Activated CD4-positive, alpha-beta T cell treated with anti-CD3 and anti-CD28 coated beads, Interleukin-2, amount 10 ng/mL, durations not matched to agents 7 days and 5 days (primary cell): ENCODE measurements at regions not wholly inside any gene's neighbourhood (a gene's known extent, or its start where the extent isn't known, plus 50 kb on each side); places are given as distances from the start of the nearest gene placed in this dataset.
"Not testable (repeated sequence)": the region's sequence is repeated elsewhere in the genome, so short reads cannot be mapped to it uniquely, and the experiment has no call there.

Source experiments
- CTCF ChIA-PET: fragments of 350-600 bp; sonication (Branson Sonifier 250); formaldehyde crosslinking; loops from one replicate; lab custom pipeline; 2021; ENCODE audit warnings: antibody characterized with exemption; lab: Charles Lee
- POLR2A ChIA-PET: fragments of 350-600 bp; sonication (Branson Sonifier 250); formaldehyde crosslinking; loops from one replicate; lab custom pipeline; 2021; ENCODE audit warnings: antibody characterized with exemption; lab: Charles Lee
- DNase-seq: peaks from one replicate; pipeline ENCODE4 v3.0.0-alpha.2; 2020
- H3K27ac Mint-ChIP-seq: one replicate; pipeline ENCODE4 v1.8.0; 2021; ENCODE audit warnings: mild to moderate bottlenecking, moderate library complexity, mixed read lengths
- H3K27me3 Mint-ChIP-seq: one replicate; pipeline ENCODE4 v1.8.0; 2021; ENCODE audit warnings: mixed read lengths
- H3K36me3 Mint-ChIP-seq: one replicate; pipeline ENCODE4 v1.8.0; 2021; ENCODE audit warnings: low read depth, mixed read lengths
- H3K4me1 Mint-ChIP-seq: one replicate; pipeline ENCODE4 v1.8.0; 2021; ENCODE audit warnings: mixed read lengths
- H3K4me3 Mint-ChIP-seq: one replicate; pipeline ENCODE4 v1.8.0; 2021; ENCODE audit warnings: mild to moderate bottlenecking, moderate library complexity, mixed read lengths
- H3K9me3 Mint-ChIP-seq: one replicate; pipeline ENCODE4 v1.8.0; 2021; ENCODE audit warnings: mixed read lengths

GRCh38 chr13:90726375-90726774 lies 621.1 kb upstream of the MIR17HG start:
- Mint-ChIP-seq H3K27ac (no peak overlapping the region), H3K36me3 (no peaks in the 10 kb centered on the region), H3K4me1 (no peaks in the 10 kb centered on the region), H3K27me3 (no peaks in the 10 kb centered on the region), H3K9me3 (peaks cover 2% of the 10 kb centered on the region), H3K4me3 (no peak overlapping the region)
- POLR2A ChIA-PET = no interaction called here
- CTCF ChIA-PET = no interaction called here
- no peak for DNase-seq

DNA sequence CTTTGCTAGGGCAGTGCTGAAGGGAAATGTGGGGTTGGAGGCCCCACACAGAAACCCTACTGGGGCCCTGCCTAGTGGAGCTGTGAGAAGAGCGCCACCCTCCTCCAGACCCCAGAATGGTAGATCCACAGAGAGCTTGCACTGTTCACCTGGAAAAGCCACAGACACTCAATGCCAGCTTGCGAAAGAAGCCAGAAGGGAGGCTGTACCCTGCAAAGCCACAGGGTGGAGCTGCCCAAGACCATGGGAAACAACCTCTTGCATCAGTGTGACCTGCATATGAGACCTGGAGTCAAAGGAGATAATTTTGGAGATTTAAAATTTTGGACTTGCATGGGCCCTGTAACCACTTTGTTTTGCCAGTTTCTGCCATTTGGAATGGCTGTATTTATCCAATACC lies 615.4 kb upstream of the MIR17HG start:
- H3K27ac Mint-ChIP-seq = no peak overlapping the region
- ChIA-PET POLR2A (no interaction called here), CTCF (no interaction called here)
- H3K4me1 Mint-ChIP-seq = no peaks in the 10 kb centered on the region
- DNase-seq = no peak
- no peaks in the 10 kb centered on the region for H3K36me3 Mint-ChIP-seq
- peaks cover 12% of the 10 kb centered on the region for H3K9me3 Mint-ChIP-seq
- H3K4me3 Mint-ChIP-seq = no peak overlapping the region
- H3K27me3 Mint-ChIP-seq = no peaks in the 10 kb centered on the region

GRCh38 chr13:90734497-90734896 lies 613.0 kb upstream of the MIR17HG start:
- H3K36me3 Mint-ChIP-seq, H3K27me3 Mint-ChIP-seq, CTCF ChIA-PET, H3K4me1 Mint-ChIP-seq, DNase-seq, H3K27ac Mint-ChIP-seq, H3K4me3 Mint-ChIP-seq, POLR2A ChIA-PET: not testable (repeated sequence)
- H3K9me3 Mint-ChIP-seq = peaks cover 12% of the 10 kb centered on the region

GRCh38 chr13:90738881-90739280 lies 608.6 kb upstream of the MIR17HG start:
- H3K9me3 Mint-ChIP-seq = peaks cover 5% of the 10 kb centered on the region
- H3K4me3 Mint-ChIP-seq = no peak overlapping the region
- H3K4me1 Mint-ChIP-seq = no peaks in the 10 kb centered on the region
- DNase-seq = no peak
- H3K27me3 Mint-ChIP-seq = no peaks in the 10 kb centered on the region
- POLR2A ChIA-PET = no interaction called here
- H3K27ac Mint-ChIP-seq = no peak overlapping the region
- CTCF ChIA-PET = no interaction called here
- no peaks in the 10 kb centered on the region for H3K36me3 Mint-ChIP-seq

DNA sequence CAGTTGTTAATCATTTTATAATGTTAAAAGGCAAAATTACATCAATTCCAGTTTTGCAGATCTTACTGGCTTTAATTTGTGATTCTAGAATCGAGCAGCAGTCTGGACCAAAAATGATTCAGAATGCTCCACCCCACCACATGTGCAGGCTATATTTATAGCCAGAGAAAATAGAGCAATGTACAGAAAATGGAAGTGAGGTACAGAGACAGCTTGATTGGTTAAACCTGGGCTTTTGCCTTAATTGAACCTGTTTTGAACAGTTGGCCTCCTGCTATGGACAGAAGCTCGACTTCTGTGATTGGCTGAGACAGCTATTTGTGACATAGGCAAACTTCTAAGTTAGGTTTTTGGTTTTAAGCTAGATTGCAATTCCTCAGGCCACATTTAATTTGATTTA lies 607.4 kb upstream of the MIR17HG start:
- Mint-ChIP-seq H3K27ac (no peak overlapping the region), H3K36me3 (no peaks in the 10 kb centered on the region), H3K4me3 (no peak overlapping the region), H3K4me1 (no peaks in the 10 kb centered on the region), H3K9me3 (peaks cover 3% of the 10 kb centered on the region), H3K27me3 (no peaks in the 10 kb centered on the region)
- POLR2A ChIA-PET = no interaction called here
- DNase-seq = no peak
- CTCF ChIA-PET = no interaction called here

- POLR2A ChIA-PET = no interaction called here
- Mint-ChIP-seq H3K27ac (no peak overlapping the region), H3K4me1 (no peaks in the 10 kb centered on the region), H3K9me3 (no peaks in the 10 kb centered on the region), H3K27me3 (no peaks in the 10 kb centered on the region), H3K4me3 (no peak overlapping the region), H3K36me3 (no peaks in the 10 kb centered on the region)
- DNase-seq = no peak
- CTCF ChIA-PET = no interaction called here
Measured at GRCh38 chr13:90742381-90742780, 605.1 kb upstream of the MIR17HG start.

DNA sequence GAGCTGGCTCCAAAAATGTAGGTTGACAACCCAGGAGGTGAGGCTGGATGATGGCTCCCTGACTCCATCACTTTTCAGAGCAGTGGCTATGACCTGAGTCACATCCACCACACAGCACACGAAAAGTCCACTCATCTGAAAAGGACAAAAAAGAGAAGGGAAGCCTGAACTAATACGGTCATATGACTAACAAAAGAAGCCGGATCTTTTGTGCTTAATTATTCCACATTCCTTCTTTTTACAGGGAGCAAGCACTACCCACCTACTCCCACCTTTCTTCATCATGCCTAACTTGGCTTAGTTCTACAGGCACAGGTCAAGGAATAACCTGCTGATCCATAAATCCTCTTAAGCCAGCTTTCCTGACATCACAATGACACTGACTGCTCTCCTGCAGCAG lies 601.3 kb upstream of the MIR17HG start:
- no peak for DNase-seq
- Mint-ChIP-seq H3K9me3 (no peaks in the 10 kb centered on the region), H3K27ac (no peak overlapping the region), H3K4me3 (no peak overlapping the region), H3K27me3 (no peaks in the 10 kb centered on the region), H3K36me3 (no peaks in the 10 kb centered on the region), H3K4me1 (no peaks in the 10 kb centered on the region)
- ChIA-PET POLR2A (no interaction called here), CTCF (no interaction called here)

- Mint-ChIP-seq H3K27me3 (no peaks in the 10 kb centered on the region), H3K36me3 (no peaks in the 10 kb centered on the region), H3K4me3 (no peak overlapping the region), H3K4me1 (no peaks in the 10 kb centered on the region), H3K9me3 (peaks cover 5% of the 10 kb centered on the region), H3K27ac (no peak overlapping the region)
- CTCF ChIA-PET = no interaction called here
- DNase-seq = no peak
- POLR2A ChIA-PET = no interaction called here
Measured at GRCh38 chr13:90750021-90750420, 597.5 kb upstream of the MIR17HG start.

DNA sequence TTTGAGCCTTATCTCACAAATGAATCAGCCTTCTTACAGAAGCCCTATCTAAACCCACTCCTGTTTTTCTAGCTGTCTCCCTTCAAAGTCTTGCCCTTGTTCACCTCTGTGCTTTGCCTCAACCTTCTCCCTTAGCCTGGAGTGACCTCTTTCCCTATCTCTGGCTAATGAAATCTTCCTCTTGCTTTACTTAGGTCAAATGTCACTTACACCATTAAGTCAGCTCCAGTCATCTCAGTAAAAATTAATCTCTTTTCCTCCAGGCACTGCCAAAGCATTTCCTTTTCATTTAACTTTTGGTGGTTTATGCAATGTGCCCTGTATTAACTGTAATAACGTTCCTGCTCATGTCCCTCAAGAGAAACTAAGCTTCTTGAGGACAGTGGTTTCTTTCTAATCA lies 596.5 kb upstream of the MIR17HG start:
- Mint-ChIP-seq H3K9me3 (peaks cover 8% of the 10 kb centered on the region), H3K27me3 (no peaks in the 10 kb centered on the region)
- CTCF ChIA-PET = no interaction called here

GRCh38 chr13:90752070-90752469 lies 595.4 kb upstream of the MIR17HG start:
- Mint-ChIP-seq H3K27ac (no peak overlapping the region), H3K27me3 (no peaks in the 10 kb centered on the region), H3K4me1 (no peaks in the 10 kb centered on the region), H3K36me3 (no peaks in the 10 kb centered on the region), H3K9me3 (peaks cover 8% of the 10 kb centered on the region), H3K4me3 (no peak overlapping the region)
- POLR2A ChIA-PET = no interaction called here
- CTCF ChIA-PET = no interaction called here
- no peak for DNase-seq

More for the DNA sequence above, 596.5 kb upstream of the MIR17HG start:
- Mint-ChIP-seq H3K4me3 (no peak overlapping the region), H3K4me1 (no peaks in the 10 kb centered on the region), H3K36me3 (no peaks in the 10 kb centered on the region), H3K27ac (no peak overlapping the region)
- POLR2A ChIA-PET = no interaction called here
- DNase-seq = no peak

DNA sequence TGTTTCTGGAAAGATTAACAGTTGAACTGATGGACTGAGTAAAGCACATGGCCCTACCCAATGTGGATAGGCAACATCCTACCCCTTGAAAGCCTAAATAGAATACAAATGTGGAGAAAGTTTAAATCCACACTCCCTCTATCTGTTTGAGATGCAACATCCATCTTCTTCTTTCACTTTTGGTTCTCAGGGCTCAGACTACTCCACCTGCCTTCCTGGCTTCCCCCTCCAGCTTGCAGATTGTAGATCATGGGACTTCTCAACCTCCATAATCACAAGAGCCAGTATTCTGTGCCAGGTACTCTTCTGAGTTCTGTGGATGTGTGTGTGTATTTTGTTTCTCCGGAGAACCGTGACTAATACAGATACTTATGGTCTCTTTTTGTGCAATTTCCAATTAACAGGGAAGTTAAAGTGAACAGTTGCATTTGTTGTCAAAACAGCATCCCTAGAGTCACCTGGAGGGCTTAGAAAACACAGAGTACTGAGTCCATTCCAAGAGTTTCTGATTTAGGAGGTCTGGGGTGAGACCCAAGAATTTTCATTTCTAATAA lies 590.3 kb upstream of the MIR17HG start:
- no peaks in the 10 kb centered on the region for H3K27me3 Mint-ChIP-seq
- no peak for DNase-seq
- no peaks in the 10 kb centered on the region for H3K4me1 Mint-ChIP-seq
- peaks cover 8% of the 10 kb centered on the region for H3K9me3 Mint-ChIP-seq
- H3K36me3 Mint-ChIP-seq = no peaks in the 10 kb centered on the region
- ChIA-PET CTCF (no interaction called here), POLR2A (no interaction called here)
- no peak overlapping the region for H3K4me3 Mint-ChIP-seq
- no peak overlapping the region for H3K27ac Mint-ChIP-seq

DNA sequence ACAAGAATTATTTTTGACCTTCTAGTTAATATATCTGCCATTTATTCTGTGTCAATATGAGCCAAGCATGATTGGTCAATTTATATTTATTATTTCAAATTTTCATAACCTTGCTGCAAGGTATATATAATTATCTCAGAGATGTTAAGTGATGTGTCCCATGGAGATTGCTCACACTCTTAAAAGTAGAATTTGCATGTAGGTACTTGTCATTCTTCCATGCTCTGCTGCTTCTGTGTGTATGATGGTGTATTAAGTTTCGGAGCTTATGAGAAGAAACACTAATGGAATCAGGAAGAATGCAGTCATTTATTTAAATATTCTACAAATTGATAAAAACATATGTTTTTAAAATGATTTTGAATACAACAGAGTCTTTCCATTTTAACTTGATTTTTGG lies 586.8 kb upstream of the MIR17HG start:
- DNase-seq = no peak
- POLR2A ChIA-PET = no interaction called here
- peaks cover 1% of the 10 kb centered on the region for H3K9me3 Mint-ChIP-seq
- CTCF ChIA-PET = no interaction called here
- no peaks in the 10 kb centered on the region for H3K4me1 Mint-ChIP-seq
- H3K36me3 Mint-ChIP-seq = no peaks in the 10 kb centered on the region
- H3K4me3 Mint-ChIP-seq = no peak overlapping the region
- no peaks in the 10 kb centered on the region for H3K27me3 Mint-ChIP-seq
- no peak overlapping the region for H3K27ac Mint-ChIP-seq

GRCh38 chr13:90763476-90764150 lies 583.9 kb upstream of the MIR17HG start:
- H3K4me1 Mint-ChIP-seq = no peaks in the 10 kb centered on the region
- H3K9me3 Mint-ChIP-seq = peaks cover under 1% of the 10 kb centered on the region

DNA sequence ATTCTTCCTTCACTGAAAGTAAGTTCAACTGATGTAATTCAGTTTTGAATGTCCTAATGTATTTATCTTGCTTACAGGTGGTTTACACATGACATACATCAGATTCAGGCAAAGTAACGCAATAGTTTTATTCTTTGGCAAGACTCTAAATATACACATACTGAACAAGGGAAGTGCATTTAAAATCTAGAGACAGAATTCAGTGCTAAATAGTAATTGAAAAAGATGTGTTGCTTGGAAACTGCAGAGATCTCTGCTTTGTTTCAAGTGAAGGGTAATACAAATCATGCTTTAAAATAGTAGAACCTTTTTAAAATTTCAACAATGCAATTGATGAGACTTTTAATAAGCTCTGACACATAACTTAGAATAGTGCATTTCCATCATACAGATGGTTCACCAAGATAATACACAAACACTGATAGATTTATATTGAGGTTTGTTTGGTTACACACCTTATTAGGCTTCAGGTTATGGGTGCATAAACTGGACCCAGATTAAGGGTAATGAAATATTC lies 581.0 kb upstream of the MIR17HG start:
- Mint-ChIP-seq H3K4me3 (no peak overlapping the region), H3K9me3 (peaks cover 2% of the 10 kb centered on the region), H3K36me3 (no peaks in the 10 kb centered on the region), H3K4me1 (no peaks in the 10 kb centered on the region), H3K27ac (no peak overlapping the region), H3K27me3 (no peaks in the 10 kb centered on the region)
- no peak for DNase-seq
- ChIA-PET POLR2A (no interaction called here), CTCF (no interaction called here)

More at GRCh38 chr13:90763476-90764150, 583.9 kb upstream of the MIR17HG start:
- no peaks in the 10 kb centered on the region for H3K27me3 Mint-ChIP-seq
- H3K36me3 Mint-ChIP-seq = no peaks in the 10 kb centered on the region
- ChIA-PET CTCF (no interaction called here), POLR2A (no interaction called here)
- DNase-seq = no peak
- H3K27ac Mint-ChIP-seq = no peak overlapping the region
- no peak overlapping the region for H3K4me3 Mint-ChIP-seq
